ENCODE measurements at regions not wholly inside any gene's neighbourhood (a gene's known extent, or its start where the extent isn't known, plus 50 kb on each side); places are given as distances from the start of the nearest gene placed in this dataset.

GRCh38 chr7:79749856-79750255, 296.4 kb upstream of the MAGI2 start:
- no peak for TF ChIP-seq EZH2phosphoT487 (IDR thresholded peaks at IDR 0.05; ENCODE audit: borderline replicate concordance, low read length)
- TF ChIP-seq, protein P1, sequence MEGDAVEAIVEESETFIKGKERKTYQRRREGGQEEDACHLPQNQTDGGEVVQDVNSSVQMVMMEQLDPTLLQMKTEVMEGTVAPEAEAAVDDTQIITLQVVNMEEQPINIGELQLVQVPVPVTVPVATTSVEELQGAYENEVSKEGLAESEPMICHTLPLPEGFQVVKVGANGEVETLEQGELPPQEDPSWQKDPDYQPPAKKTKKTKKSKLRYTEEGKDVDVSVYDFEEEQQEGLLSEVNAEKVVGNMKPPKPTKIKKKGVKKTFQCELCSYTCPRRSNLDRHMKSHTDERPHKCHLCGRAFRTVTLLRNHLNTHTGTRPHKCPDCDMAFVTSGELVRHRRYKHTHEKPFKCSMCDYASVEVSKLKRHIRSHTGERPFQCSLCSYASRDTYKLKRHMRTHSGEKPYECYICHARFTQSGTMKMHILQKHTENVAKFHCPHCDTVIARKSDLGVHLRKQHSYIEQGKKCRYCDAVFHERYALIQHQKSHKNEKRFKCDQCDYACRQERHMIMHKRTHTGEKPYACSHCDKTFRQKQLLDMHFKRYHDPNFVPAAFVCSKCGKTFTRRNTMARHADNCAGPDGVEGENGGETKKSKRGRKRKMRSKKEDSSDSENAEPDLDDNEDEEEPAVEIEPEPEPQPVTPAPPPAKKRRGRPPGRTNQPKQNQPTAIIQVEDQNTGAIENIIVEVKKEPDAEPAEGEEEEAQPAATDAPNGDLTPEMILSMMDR (IDR thresholded peaks at IDR 0.05; ENCODE audit: low read depth, low read length, poor library complexity, severe bottlenecking): no peak
